ENCODE measurements at regions not wholly inside any gene's neighbourhood (a gene's known extent, or its start where the extent isn't known, plus 50 kb on each side); places are given as distances from the start of the nearest gene placed in this dataset.

DNA sequence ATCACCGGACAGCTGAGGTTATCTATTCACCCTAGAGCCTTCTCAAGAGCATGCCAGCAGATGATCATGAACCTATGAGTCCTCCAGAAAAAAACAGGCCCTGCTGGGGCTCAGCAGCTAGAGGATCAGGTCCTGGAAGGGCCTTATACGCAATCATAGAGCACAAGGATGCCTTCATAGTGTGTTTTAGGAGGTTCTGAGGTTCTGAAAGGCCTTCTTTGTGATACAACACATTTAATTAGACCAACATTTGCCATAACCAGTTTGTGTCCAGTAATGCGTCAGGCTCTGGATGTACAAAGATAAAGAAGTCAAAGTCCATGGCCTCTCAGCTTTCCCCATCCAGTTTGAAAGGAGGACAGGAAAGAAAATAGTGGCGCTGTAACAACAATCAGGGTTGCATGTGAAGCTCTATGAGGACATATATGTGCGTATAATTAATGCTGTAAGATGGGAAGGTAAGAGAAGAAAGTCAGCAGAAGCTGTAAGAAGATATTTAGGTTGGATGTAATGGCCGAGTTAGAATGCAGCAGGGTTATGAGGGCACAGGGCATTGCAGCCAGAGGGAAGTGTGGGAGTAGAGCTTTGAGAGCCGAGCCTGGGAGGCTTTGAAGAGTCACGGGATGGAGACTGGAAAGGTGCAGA lies 302.6 kb upstream of the TBL1XR1 start (continued):
- TF ChIP-seq, protein P1, sequence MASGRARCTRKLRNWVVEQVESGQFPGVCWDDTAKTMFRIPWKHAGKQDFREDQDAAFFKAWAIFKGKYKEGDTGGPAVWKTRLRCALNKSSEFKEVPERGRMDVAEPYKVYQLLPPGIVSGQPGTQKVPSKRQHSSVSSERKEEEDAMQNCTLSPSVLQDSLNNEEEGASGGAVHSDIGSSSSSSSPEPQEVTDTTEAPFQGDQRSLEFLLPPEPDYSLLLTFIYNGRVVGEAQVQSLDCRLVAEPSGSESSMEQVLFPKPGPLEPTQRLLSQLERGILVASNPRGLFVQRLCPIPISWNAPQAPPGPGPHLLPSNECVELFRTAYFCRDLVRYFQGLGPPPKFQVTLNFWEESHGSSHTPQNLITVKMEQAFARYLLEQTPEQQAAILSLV (CRISPR knock-in tag; IDR thresholded peaks at IDR 0.05; ENCODE audit: borderline replicate concordance), result no peak
- no peak for TF ChIP-seq ZNF776 (CRISPR knock-in tag; IDR thresholded peaks at IDR 0.05)
- TF ChIP-seq, protein P2, sequence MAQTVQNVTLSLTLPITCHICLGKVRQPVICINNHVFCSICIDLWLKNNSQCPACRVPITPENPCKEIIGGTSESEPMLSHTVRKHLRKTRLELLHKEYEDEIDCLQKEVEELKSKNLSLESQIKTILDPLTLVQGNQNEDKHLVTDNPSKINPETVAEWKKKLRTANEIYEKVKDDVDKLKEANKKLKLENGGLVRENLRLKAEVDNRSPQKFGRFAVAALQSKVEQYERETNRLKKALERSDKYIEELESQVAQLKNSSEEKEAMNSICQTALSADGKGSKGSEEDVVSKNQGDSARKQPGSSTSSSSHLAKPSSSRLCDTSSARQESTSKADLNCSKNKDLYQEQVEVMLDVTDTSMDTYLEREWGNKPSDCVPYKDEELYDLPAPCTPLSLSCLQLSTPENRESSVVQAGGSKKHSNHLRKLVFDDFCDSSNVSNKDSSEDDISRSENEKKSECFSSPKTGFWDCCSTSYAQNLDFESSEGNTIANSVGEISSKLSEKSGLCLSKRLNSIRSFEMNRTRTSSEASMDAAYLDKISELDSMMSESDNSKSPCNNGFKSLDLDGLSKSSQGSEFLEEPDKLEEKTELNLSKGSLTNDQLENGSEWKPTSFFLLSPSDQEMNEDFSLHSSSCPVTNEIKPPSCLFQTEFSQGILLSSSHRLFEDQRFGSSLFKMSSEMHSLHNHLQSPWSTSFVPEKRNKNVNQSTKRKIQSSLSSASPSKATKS (CRISPR knock-in tag; IDR thresholded peaks at IDR 0.05), result no peak
- TF ChIP-seq, protein P3, sequence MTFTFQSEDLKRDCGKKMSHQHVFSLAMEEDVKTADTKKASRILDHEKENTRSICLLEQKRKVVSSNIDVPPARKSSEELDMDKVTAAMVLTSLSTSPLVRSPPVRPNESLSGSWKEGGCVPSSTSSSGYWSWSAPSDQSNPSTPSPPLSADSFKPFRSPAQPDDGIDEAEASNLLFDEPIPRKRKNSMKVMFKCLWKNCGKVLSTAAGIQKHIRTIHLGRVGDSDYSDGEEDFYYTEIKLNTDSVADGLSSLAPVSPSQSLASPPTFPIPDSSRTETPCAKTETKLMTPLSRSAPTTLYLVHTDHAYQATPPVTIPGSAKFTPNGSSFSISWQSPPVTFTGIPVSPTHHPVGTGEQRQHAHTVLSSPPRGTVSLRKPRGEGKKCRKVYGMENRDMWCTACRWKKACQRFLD (CRISPR knock-in tag; IDR thresholded peaks at IDR 0.05; ENCODE audit: borderline replicate concordance), result no peak
- no peak for TF ChIP-seq ZNF432 (CRISPR knock-in tag; IDR thresholded peaks at IDR 0.05; ENCODE audit: borderline replicate concordance)
- no peak for TF ChIP-seq SCMH1 (CRISPR knock-in tag; IDR thresholded peaks at IDR 0.05; ENCODE audit: borderline replicate concordance)
- TF ChIP-seq MAFG (CRISPR knock-in tag; IDR thresholded peaks at IDR 0.05), result no peak
- TF ChIP-seq ZNF782 (CRISPR knock-in tag; IDR thresholded peaks at IDR 0.05; ENCODE audit: borderline replicate concordance), result no peak
- TF ChIP-seq HHEX (CRISPR knock-in tag; IDR thresholded peaks at IDR 0.05), result no peak
- no peak; the same call in 1 of the 2 replicates for TF ChIP-seq ESRRA (CRISPR knock-in tag; IDR thresholded peaks at IDR 0.05; ENCODE audit: low read depth)
- no peak; the same call in 1 of the 2 replicates for TF ChIP-seq ZNF788 (CRISPR knock-in tag; IDR thresholded peaks at IDR 0.05; ENCODE audit: borderline replicate concordance)
- TF ChIP-seq ZFYVE20 (CRISPR knock-in tag; IDR thresholded peaks at IDR 0.05; ENCODE audit: borderline replicate concordance, low read depth), result no peak
- TF ChIP-seq, protein P4, sequence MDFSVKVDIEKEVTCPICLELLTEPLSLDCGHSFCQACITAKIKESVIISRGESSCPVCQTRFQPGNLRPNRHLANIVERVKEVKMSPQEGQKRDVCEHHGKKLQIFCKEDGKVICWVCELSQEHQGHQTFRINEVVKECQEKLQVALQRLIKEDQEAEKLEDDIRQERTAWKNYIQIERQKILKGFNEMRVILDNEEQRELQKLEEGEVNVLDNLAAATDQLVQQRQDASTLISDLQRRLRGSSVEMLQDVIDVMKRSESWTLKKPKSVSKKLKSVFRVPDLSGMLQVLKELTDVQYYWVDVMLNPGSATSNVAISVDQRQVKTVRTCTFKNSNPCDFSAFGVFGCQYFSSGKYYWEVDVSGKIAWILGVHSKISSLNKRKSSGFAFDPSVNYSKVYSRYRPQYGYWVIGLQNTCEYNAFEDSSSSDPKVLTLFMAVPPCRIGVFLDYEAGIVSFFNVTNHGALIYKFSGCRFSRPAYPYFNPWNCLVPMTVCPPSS (IDR thresholded peaks at IDR 0.05), result no peak
- no peak for TF ChIP-seq ZSCAN30 (CRISPR knock-in tag; IDR thresholded peaks at IDR 0.05)
- peak; percentile 15; the same call in 1 of the 2 replicates for TF ChIP-seq SMC3 (IDR thresholded peaks at IDR 0.05; ENCODE audit: low read length)
- TF ChIP-seq SP4 (CRISPR knock-in tag; IDR thresholded peaks at IDR 0.05), result no peak
- peak; percentile 89 for TF ChIP-seq HNF4G (IDR thresholded peaks at IDR 0.05; ENCODE audit: borderline replicate concordance, low read depth, low read length)
- TF ChIP-seq HNF4G (CRISPR knock-in tag; IDR thresholded peaks at IDR 0.05; ENCODE audit: borderline replicate concordance, low read depth), result peak; percentile 91
- no peak for TF ChIP-seq ZNF484 (CRISPR knock-in tag; IDR thresholded peaks at IDR 0.05; ENCODE audit: borderline replicate concordance, low read depth)
- TF ChIP-seq, protein P5, sequence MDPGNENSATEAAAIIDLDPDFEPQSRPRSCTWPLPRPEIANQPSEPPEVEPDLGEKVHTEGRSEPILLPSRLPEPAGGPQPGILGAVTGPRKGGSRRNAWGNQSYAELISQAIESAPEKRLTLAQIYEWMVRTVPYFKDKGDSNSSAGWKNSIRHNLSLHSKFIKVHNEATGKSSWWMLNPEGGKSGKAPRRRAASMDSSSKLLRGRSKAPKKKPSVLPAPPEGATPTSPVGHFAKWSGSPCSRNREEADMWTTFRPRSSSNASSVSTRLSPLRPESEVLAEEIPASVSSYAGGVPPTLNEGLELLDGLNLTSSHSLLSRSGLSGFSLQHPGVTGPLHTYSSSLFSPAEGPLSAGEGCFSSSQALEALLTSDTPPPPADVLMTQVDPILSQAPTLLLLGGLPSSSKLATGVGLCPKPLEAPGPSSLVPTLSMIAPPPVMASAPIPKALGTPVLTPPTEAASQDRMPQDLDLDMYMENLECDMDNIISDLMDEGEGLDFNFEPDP (CRISPR knock-in tag; conservative IDR thresholded peaks at IDR 0.05), result no peak
- TF ChIP-seq TAF1 (CRISPR knock-in tag; IDR thresholded peaks at IDR 0.05), result peak; percentile 26; the same call in 1 of the 2 replicates
- TF ChIP-seq, protein P6, sequence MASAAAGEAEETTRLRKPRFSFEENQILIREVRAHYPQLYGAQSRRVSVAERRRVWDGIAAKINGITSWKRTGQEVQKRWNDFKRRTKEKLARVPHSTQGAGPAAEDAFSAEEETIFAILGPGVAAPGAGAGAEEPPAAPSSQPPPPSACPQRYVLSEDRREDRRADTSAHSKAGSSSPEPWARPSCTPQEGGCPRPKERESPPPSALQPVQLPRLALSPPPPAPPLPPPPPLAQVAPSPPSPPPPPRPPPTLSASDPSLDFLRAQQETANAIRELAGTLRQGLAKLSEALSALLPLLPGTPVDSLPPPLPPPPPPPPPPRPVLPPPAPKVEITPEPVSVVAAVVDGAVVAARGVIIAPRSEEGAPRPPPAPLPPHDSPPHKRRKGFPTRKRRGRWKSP (CRISPR knock-in tag; IDR thresholded peaks at IDR 0.05), result no peak
